Natural killer cell (primary cell): ENCODE measurements at regions not wholly inside any gene's neighbourhood (a gene's known extent, or its start where the extent isn't known, plus 50 kb on each side); places are given as distances from the start of the nearest gene placed in this dataset.

Experiments used
- ATAC-seq, 3 donors: fragments of 150-1000 bp in 2 of 3; fragments of 200-7000 bp in 1 of 3; cut with Tn5 transposase; 1 replicate in 1 of 3; 2 replicates in 2 of 3; pipeline ENCODE4 v1.10.0; 2021; ENCODE audit warnings: mild to moderate bottlenecking in 2 of 3, moderate library complexity in 2 of 3
- DNase-seq, 2 donors: peaks; one replicate each; pipeline versions ENCODE4 v3.0.0 to v3.0.0-alpha.2; 2013 to 2021; ENCODE audit warnings: mixed read lengths in 1 of 2
- H3K27ac ChIP-seq: one replicate; pipeline ENCODE4 v1.5.1; 2013; ENCODE audit warnings: mild to moderate bottlenecking, low read length
- H3K27me3 ChIP-seq: one replicate; pipeline ENCODE4 v1.6.1; 2013; ENCODE audit warnings: low read length; ENCODE audit not compliant: control insufficient read depth, insufficient read depth
- H3K36me3 ChIP-seq: one replicate; pipeline ENCODE4 v1.6.1; 2013; ENCODE audit warnings: low read length; ENCODE audit not compliant: control insufficient read depth, insufficient read depth
- H3K4me1 ChIP-seq: one replicate; pipeline ENCODE4 v1.6.1; 2013; ENCODE audit warnings: low read length; ENCODE audit not compliant: control insufficient read depth, insufficient read depth
- H3K4me3 ChIP-seq: one replicate; pipeline ENCODE4 v1.5.1; 2013; ENCODE audit warnings: low read length
- H3K9me3 ChIP-seq: one replicate; pipeline ENCODE4 v1.6.1; 2013; ENCODE audit warnings: low read length; ENCODE audit not compliant: control insufficient read depth, insufficient read depth
- H3K27ac Mint-ChIP-seq, 2 donors: one replicate each; pipeline ENCODE4 v1.8.0; 2022; ENCODE audit warnings: mild to moderate bottlenecking in 2 of 2, mixed read lengths in 2 of 2, moderate library complexity in 1 of 2
- H3K27me3 Mint-ChIP-seq, 2 donors: one replicate each; pipeline ENCODE4 v1.8.0; 2022; ENCODE audit warnings: low read depth in 2 of 2, mixed read lengths in 2 of 2
- H3K36me3 Mint-ChIP-seq: one replicate; pipeline ENCODE4 v1.8.0; 2022; ENCODE audit warnings: mixed read lengths
- H3K4me1 Mint-ChIP-seq, 2 donors: one replicate each; pipeline ENCODE4 v1.8.0; 2022; ENCODE audit warnings: mixed read lengths in 2 of 2
- H3K4me3 Mint-ChIP-seq: one replicate; pipeline ENCODE4 v1.8.0; 2022; ENCODE audit warnings: mild to moderate bottlenecking, moderate library complexity, mixed read lengths
- H3K9me3 Mint-ChIP-seq, 2 donors: one replicate each; pipeline ENCODE4 v1.8.0; 2022; ENCODE audit warnings: mixed read lengths in 2 of 2
- WGBS: methylation state at CpG from one replicate; pipeline ENCODE4 v1.1.7; 2013; ENCODE audit warnings: missing lambda C conversion rate; ENCODE audit not compliant: insufficient coverage; 5-methylcytosine and 5-hydroxymethylcytosine counted together
- intact Hi-C: fragments of 100-400 bp; cut with micrococcal nuclease; formaldehyde crosslinking; loops from one replicate; pipeline ENCODE4 v1.14.2; 2022
- TF ChIP-seq, protein P1 (sequence below): fragments of 200-600 bp; IDR thresholded peaks from one replicate; pipeline ENCODE4 v1.8.0; 2022; ENCODE audit warnings: antibody characterized with exemption

DNA sequence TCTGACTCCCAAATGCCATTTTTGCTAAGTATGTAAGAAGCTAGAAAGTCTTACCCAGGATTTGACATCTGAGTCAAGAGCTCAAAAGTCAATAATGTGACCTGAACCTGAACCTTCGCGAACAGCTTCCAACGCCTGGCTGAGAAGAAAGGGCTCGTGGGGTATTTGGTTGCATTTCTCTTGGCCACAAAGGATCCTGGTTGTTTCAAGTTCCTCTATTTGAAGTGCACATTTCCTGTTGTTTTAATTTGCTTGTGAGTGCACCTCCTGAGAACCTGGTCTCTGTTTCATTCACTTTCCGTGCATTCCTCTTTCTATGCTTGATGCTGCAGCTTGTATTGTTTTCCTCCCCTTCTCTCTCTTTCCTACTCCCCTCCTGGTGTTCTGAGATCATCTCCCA lies 212.5 kb downstream of the FOXA2 start:
- WGBS, result 10% methylated on average over 5 of the region's 5 CpGs
- Mint-ChIP-seq H3K4me3 (no peak overlapping the region), H3K36me3 (no peaks in the 10 kb centered on the region), H3K27me3 (no peaks in the 10 kb centered on the region), H3K4me1 (peaks cover 0 to 6% of the 10 kb centered on the region in 2 donors), H3K27ac (no peak overlapping the region), H3K9me3 (peaks cover 0 to 2% of the 10 kb centered on the region in 2 donors)
- Histone ChIP-seq H3K27me3 (no peaks in the 10 kb centered on the region), H3K4me3 (no peak overlapping the region), H3K36me3 (no peaks in the 10 kb centered on the region), H3K27ac (no peak overlapping the region), H3K9me3 (no peaks in the 10 kb centered on the region), H3K4me1 (peaks cover 2% of the 10 kb centered on the region)
- DNase-seq (peak in 1 of 2 donors; percentile 12), ATAC-seq (no peak)
- TF ChIP-seq, protein P1, sequence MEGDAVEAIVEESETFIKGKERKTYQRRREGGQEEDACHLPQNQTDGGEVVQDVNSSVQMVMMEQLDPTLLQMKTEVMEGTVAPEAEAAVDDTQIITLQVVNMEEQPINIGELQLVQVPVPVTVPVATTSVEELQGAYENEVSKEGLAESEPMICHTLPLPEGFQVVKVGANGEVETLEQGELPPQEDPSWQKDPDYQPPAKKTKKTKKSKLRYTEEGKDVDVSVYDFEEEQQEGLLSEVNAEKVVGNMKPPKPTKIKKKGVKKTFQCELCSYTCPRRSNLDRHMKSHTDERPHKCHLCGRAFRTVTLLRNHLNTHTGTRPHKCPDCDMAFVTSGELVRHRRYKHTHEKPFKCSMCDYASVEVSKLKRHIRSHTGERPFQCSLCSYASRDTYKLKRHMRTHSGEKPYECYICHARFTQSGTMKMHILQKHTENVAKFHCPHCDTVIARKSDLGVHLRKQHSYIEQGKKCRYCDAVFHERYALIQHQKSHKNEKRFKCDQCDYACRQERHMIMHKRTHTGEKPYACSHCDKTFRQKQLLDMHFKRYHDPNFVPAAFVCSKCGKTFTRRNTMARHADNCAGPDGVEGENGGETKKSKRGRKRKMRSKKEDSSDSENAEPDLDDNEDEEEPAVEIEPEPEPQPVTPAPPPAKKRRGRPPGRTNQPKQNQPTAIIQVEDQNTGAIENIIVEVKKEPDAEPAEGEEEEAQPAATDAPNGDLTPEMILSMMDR, result no peak
- intact Hi-C loops, result no loop called here

DNA sequence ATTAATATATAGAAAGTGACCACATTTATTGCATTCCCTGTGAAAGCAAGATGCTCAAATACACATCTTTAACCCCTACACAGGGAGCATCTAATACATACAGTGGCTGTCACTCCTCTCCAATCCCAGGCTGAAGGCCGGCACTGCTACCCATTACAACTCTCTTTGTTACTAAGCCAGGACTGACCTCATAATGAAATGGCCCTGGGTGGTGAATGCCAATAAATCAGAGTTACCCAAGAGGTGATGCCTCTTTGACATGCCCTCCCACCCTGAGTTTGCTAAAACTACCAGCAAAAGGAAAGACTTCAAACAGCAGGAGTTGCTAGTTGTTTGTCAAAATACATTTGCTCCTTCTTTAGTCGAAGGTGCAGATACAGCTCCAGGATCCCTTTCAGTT lies 214.2 kb downstream of the FOXA2 start:
- Mint-ChIP-seq H3K27me3 (no peaks in the 10 kb centered on the region), H3K36me3 (no peaks in the 10 kb centered on the region), H3K27ac (no peak overlapping the region), H3K4me1 (peaks cover 0 to 6% of the 10 kb centered on the region in 2 donors), H3K4me3 (no peak overlapping the region), H3K9me3 (peaks cover 0 to 2% of the 10 kb centered on the region in 2 donors)
- Histone ChIP-seq H3K36me3 (no peaks in the 10 kb centered on the region), H3K27ac (no peak overlapping the region), H3K27me3 (no peaks in the 10 kb centered on the region), H3K9me3 (no peaks in the 10 kb centered on the region), H3K4me3 (no peak overlapping the region), H3K4me1 (peaks cover 2% of the 10 kb centered on the region)
- DNase-seq (no peak), ATAC-seq (no peak)
- intact Hi-C loops, result no loop called here
- WGBS, result 94% methylated on average over 2 of the region's 2 CpGs
- TF ChIP-seq, protein P1, result no peak

DNA sequence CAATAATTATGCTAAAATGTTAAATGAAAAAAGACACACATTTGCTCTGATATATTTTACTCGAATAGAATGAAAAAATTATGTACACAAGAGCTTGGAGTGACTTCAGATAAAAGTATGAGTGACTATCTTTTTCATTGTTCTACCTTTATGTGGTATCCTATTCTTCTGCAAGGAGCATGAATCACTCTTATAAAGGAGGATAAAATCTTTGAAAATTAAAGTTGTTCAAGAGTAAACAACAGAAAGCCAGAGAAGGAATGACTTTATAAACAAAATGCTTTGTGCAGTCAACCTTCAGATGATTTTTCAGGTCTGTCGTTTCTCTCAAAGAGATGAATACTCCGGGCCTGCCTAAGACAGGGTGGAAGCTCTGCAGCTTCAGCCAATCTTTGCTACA lies 215.3 kb downstream of the FOXA2 start:
- Histone ChIP-seq H3K4me3 (no peak overlapping the region), H3K4me1 (peaks cover 2% of the 10 kb centered on the region), H3K27ac (no peak overlapping the region), H3K36me3 (no peaks in the 10 kb centered on the region), H3K27me3 (no peaks in the 10 kb centered on the region), H3K9me3 (no peaks in the 10 kb centered on the region)
- DNase-seq, result no peak
- Mint-ChIP-seq H3K9me3 (peaks cover 0 to 2% of the 10 kb centered on the region in 2 donors), H3K4me3 (no peak overlapping the region), H3K27me3 (no peaks in the 10 kb centered on the region), H3K36me3 (no peaks in the 10 kb centered on the region), H3K4me1 (peaks cover 0 to 6% of the 10 kb centered on the region in 2 donors), H3K27ac (no peak overlapping the region)
- intact Hi-C loops, result no loop called here
- TF ChIP-seq, protein P1, result no peak
- ATAC-seq, result no peak
- 89% methylated on average over 2 of the region's 3 CpGs for WGBS

DNA sequence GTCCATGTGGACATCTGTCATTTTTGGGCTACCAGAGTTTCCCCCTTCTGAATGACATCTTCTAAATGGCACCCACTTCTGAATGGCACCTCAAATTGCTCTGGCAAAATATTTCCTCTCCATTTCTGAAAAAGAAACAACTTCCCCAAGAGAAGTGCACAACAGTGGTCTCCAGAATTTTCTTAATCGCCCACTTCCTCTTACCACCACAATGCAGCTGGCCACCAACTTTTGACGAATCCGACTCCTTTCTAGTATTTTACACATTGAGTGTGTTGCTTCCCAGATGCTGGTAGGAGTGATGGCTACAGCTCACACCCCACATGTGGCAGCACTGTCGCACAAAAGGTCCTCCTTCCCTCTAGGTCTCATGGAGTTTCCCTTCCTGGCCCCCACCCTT lies 216.1 kb downstream of the FOXA2 start:
- no peak overlapping the region for H3K27ac Mint-ChIP-seq
- intact Hi-C loops, result no loop called here
- H3K9me3 ChIP-seq, result no peaks in the 10 kb centered on the region
- TF ChIP-seq, protein P1, result no peak
- no peaks in the 10 kb centered on the region for H3K36me3 ChIP-seq
- peaks cover 2% of the 10 kb centered on the region for H3K4me1 ChIP-seq
- H3K27ac ChIP-seq, result no peak overlapping the region
- ATAC-seq, result no peak
- no peaks in the 10 kb centered on the region for H3K27me3 Mint-ChIP-seq
- H3K4me3 ChIP-seq, result no peak overlapping the region
- peaks cover 0 to 6% of the 10 kb centered on the region in 2 donors for H3K4me1 Mint-ChIP-seq
- no peak overlapping the region for H3K4me3 Mint-ChIP-seq
- 27% methylated on average over 4 of the region's 4 CpGs for WGBS
- no peaks in the 10 kb centered on the region for H3K36me3 Mint-ChIP-seq
- no peaks in the 10 kb centered on the region for H3K27me3 ChIP-seq
- no peak for DNase-seq
- peaks cover 0 to 2% of the 10 kb centered on the region in 2 donors for H3K9me3 Mint-ChIP-seq
